ENCODE measurements at regions not wholly inside any gene's neighbourhood (a gene's known extent, or its start where the extent isn't known, plus 50 kb on each side); places are given as distances from the start of the nearest gene placed in this dataset.

DNA sequence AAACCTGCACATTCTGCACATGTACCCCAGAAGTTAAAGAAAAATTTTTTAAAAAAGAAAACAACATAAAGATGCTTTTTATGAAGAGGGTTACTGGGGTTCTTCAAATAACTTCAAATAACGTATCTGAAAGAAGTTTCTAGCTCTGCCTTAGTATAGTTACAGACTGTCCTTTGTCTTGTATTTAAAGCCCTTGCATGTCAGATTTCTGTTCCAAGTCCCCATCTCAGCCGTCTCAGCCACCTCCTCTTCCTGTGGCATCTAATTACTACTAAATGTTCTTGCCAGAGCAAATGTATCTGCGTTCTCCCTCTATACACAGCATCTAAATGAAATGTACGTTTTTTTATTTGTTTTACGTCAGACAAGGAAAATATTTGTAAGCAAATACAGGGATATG is 89.4 kb upstream of the AKR1E2 start:
- no peaks in the 10 kb centered on the region for H3K36me3 ChIP-seq (ENCODE audit: control insufficient read depth in 2 of 2, extremely low read depth in 1 of 2, insufficient read depth in 2 of 2, low read length in 2 of 2)
- FAIRE-seq, result no peak
- no TSS peak for BruUV-seq (replicated peaks)
- TF ChIP-seq, protein P1, sequence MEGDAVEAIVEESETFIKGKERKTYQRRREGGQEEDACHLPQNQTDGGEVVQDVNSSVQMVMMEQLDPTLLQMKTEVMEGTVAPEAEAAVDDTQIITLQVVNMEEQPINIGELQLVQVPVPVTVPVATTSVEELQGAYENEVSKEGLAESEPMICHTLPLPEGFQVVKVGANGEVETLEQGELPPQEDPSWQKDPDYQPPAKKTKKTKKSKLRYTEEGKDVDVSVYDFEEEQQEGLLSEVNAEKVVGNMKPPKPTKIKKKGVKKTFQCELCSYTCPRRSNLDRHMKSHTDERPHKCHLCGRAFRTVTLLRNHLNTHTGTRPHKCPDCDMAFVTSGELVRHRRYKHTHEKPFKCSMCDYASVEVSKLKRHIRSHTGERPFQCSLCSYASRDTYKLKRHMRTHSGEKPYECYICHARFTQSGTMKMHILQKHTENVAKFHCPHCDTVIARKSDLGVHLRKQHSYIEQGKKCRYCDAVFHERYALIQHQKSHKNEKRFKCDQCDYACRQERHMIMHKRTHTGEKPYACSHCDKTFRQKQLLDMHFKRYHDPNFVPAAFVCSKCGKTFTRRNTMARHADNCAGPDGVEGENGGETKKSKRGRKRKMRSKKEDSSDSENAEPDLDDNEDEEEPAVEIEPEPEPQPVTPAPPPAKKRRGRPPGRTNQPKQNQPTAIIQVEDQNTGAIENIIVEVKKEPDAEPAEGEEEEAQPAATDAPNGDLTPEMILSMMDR (IDR thresholded peaks at IDR 0.05; ENCODE audit: extremely low read depth in 1 of 2, insufficient read depth in 1 of 2, low read depth in 1 of 2, low read length in 2 of 2), result no peak
- no peak for TF ChIP-seq FOS (IDR thresholded peaks at IDR 0.05; ENCODE audit: borderline replicate concordance, insufficient read depth, low read length)
- TF ChIP-seq POLR2AphosphoS5 (IDR thresholded peaks at IDR 0.05; ENCODE audit: insufficient read depth, low read depth, low read length), result no peak
- no peak for TF ChIP-seq POLR2A (IDR thresholded peaks at IDR 0.05; ENCODE audit: low read depth, low read length)
- TF ChIP-seq EZH2 (IDR thresholded peaks at IDR 0.05; ENCODE audit: borderline replicate concordance, low read depth, low read length, severe bottlenecking), result no peak
- no peaks in the 10 kb centered on the region for H3K9me1 ChIP-seq (replicated peaks; ENCODE audit: control insufficient read depth, extremely low read depth, insufficient read depth, low read length)
- DNase-seq (ENCODE audit: low read depth, low spot score), result no peak
- no peak overlapping the region for H3K9ac ChIP-seq (replicated peaks; ENCODE audit: extremely low read depth, insufficient read depth, low read length)
- no peaks in the 10 kb centered on the region for H3K9me3 ChIP-seq (replicated peaks; ENCODE audit: control insufficient read depth, insufficient read depth, low read length)
- H4K20me1 ChIP-seq (replicated peaks; ENCODE audit: control insufficient read depth, extremely low read depth, insufficient read depth, low read length), result no peaks in the 10 kb centered on the region
- intact Hi-C loops (cut with micrococcal nuclease) (no loop called here), dilution Hi-C loops (cut with MboI; ENCODE audit: extremely low pct_ligation_motif_present, low sequenced_read_pairs) (no loop called here)
- no peaks in the 10 kb centered on the region for H3K79me2 ChIP-seq (ENCODE audit: control insufficient read depth, insufficient read depth, low read length)
- no peak overlapping the region for H3K4me3 ChIP-seq (replicated peaks in 1 of 3; ENCODE audit: insufficient read depth in 1 of 3, low read depth in 1 of 3, low read length in 3 of 3)
- no peak overlapping the region for H3K27ac ChIP-seq (ENCODE audit: insufficient read depth, low read depth, low read length)
- no peak overlapping the region for H3K4me2 ChIP-seq (ENCODE audit: insufficient read depth, low read length)
- H3K27me3 ChIP-seq (ENCODE audit: control insufficient read depth in 2 of 2, insufficient read depth in 2 of 2, low read length in 2 of 2), result no peaks in the 10 kb centered on the region
- CTCF ChIA-PET, result no interaction called here
- H2AFZ ChIP-seq (ENCODE audit: low read depth, low read length), result no peak overlapping the region
- POLR2A ChIA-PET, result no interaction called here
- H3K4me1 ChIP-seq (ENCODE audit: control insufficient read depth, extremely low read depth, insufficient read depth, low read length), result peaks cover 7% of the 10 kb centered on the region

DNA sequence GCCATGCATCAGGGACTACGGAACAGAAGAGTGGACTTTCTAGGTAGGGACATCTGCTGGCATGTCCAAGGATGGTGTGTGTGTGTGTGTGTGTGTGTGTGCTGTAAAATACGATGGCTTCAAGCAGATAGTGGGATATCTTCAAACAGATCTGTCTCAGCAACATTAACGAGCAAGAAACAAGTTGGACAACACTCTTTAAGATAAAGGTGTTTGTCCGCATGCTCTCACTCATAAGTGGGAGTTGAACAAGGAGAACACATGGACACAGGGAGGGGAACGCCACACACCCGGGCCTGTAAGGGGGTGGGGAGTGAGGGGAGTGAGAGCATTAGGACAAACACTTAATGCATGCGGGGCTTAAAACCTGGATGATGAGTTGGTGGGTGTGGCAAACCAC is 89.8 kb upstream of the AKR1E2 start:
- Histone ChIP-seq H3K9me1 (replicated peaks; ENCODE audit: control insufficient read depth, extremely low read depth, insufficient read depth, low read length) (no peaks in the 10 kb centered on the region), H3K4me3 (replicated peaks in 1 of 3; ENCODE audit: insufficient read depth in 1 of 3, low read depth in 1 of 3, low read length in 3 of 3) (no peak overlapping the region), H3K27ac (ENCODE audit: insufficient read depth, low read depth, low read length) (no peak overlapping the region), H2AFZ (ENCODE audit: low read depth, low read length) (no peak overlapping the region), H3K36me3 (ENCODE audit: control insufficient read depth in 2 of 2, extremely low read depth in 1 of 2, insufficient read depth in 2 of 2, low read length in 2 of 2) (no peaks in the 10 kb centered on the region), H3K9me3 (replicated peaks; ENCODE audit: control insufficient read depth, insufficient read depth, low read length) (no peaks in the 10 kb centered on the region), H3K4me2 (ENCODE audit: insufficient read depth, low read length) (no peak overlapping the region), H3K4me1 (ENCODE audit: control insufficient read depth, extremely low read depth, insufficient read depth, low read length) (peaks cover 7% of the 10 kb centered on the region), H4K20me1 (replicated peaks; ENCODE audit: control insufficient read depth, extremely low read depth, insufficient read depth, low read length) (no peaks in the 10 kb centered on the region), H3K79me2 (ENCODE audit: control insufficient read depth, insufficient read depth, low read length) (no peaks in the 10 kb centered on the region), H3K27me3 (ENCODE audit: control insufficient read depth in 2 of 2, insufficient read depth in 2 of 2, low read length in 2 of 2) (no peaks in the 10 kb centered on the region), H3K9ac (replicated peaks; ENCODE audit: extremely low read depth, insufficient read depth, low read length) (no peak overlapping the region)
- intact Hi-C loops (cut with micrococcal nuclease), result no loop called here
- dilution Hi-C loops (cut with MboI; ENCODE audit: extremely low pct_ligation_motif_present, low sequenced_read_pairs), result no loop called here
- POLR2A ChIA-PET, result no interaction called here
- DNase-seq (ENCODE audit: low read depth, low spot score) (no peak), FAIRE-seq (no peak)
- no peak for TF ChIP-seq POLR2A (IDR thresholded peaks at IDR 0.05; ENCODE audit: low read depth, low read length)
- TF ChIP-seq FOS (IDR thresholded peaks at IDR 0.05; ENCODE audit: borderline replicate concordance, insufficient read depth, low read length), result no peak
- TF ChIP-seq, protein P2, sequence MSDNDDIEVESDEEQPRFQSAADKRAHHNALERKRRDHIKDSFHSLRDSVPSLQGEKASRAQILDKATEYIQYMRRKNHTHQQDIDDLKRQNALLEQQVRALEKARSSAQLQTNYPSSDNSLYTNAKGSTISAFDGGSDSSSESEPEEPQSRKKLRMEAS (IDR thresholded peaks at IDR 0.05; ENCODE audit: insufficient read depth, insufficient read length), result no peak
- TF ChIP-seq MYC (IDR thresholded peaks at IDR 0.05; ENCODE audit: low read depth, low read length), result no peak
- no peak for TF ChIP-seq JUN (IDR thresholded peaks at IDR 0.05; ENCODE audit: borderline replicate concordance, insufficient read depth, insufficient read length, low read depth)
- TF ChIP-seq POLR2AphosphoS5 (IDR thresholded peaks at IDR 0.05; ENCODE audit: insufficient read depth, low read depth, low read length), result no peak
- TF ChIP-seq GATA2 (IDR thresholded peaks at IDR 0.05; ENCODE audit: insufficient read depth, insufficient read length, low read depth, low read length), result no peak
- no peak for TF ChIP-seq EZH2 (IDR thresholded peaks at IDR 0.05; ENCODE audit: borderline replicate concordance, low read depth, low read length, severe bottlenecking)
- TF ChIP-seq, protein P1 (IDR thresholded peaks at IDR 0.05; ENCODE audit: extremely low read depth in 1 of 2, insufficient read depth in 1 of 2, low read depth in 1 of 2, low read length in 2 of 2), result no peak
- CTCF ChIA-PET, result no interaction called here
- BruUV-seq (replicated peaks), result no TSS peak
